Uterus (tissue), 3 donors: ENCODE measurements at regions not wholly inside any gene's neighbourhood (a gene's known extent, or its start where the extent isn't known, plus 50 kb on each side); places are given as distances from the start of the nearest gene placed in this dataset.

Experiments
- DNase-seq, 2 donors: peaks; one replicate each; pipeline ENCODE4 v3.0.0-alpha.2; 2019 to 2020
- H3K27ac ChIP-seq, 2 donors: fragments of 200-600 bp; sonication (generic); 1 replicate in 1 of 2; 2 replicates in 1 of 2; pipeline ENCODE4 v1.5.1; 2016 to 2018
- H3K27me3 ChIP-seq, 2 donors: fragments of 200-600 bp; sonication (generic); one replicate each; pipeline ENCODE4 v1.5.1; 2018 to 2019; ENCODE audit warnings: control low read depth in 1 of 2
- H3K36me3 ChIP-seq, 2 donors: fragments of 200-600 bp; sonication (generic); one replicate each; pipeline ENCODE4 v1.5.1; 2019; ENCODE audit warnings: control low read depth in 1 of 2
- H3K4me1 ChIP-seq, 2 donors: fragments of 200-600 bp; sonication (generic); one replicate each; pipeline ENCODE4 v1.5.1; 2018 to 2019; ENCODE audit warnings: control low read depth in 1 of 2
- H3K4me3 ChIP-seq, 2 donors: fragments of 200-600 bp; sonication (generic); 1 replicate in 1 of 2; 2 replicates in 1 of 2; pipeline ENCODE4 v1.5.1; 2018 to 2019; ENCODE audit warnings: mild to moderate bottlenecking in 1 of 2
- H3K9me3 ChIP-seq, 2 donors: fragments of 200-600 bp; sonication (generic); one replicate each; pipeline ENCODE4 v1.5.1; 2019; ENCODE audit warnings: control low read depth in 1 of 2
- CTCF ChIP-seq, 4 experiments: fragments of 200-600 bp in 2 of 4; fragments of 450-650 bp in 2 of 4; sonication (generic) in 2 of 4; IDR thresholded peaks; one replicate each; pipeline ENCODE4 v1.5.1; 2016 to 2019; ENCODE audit warnings: antibody characterized with exemption in 4 of 4, mild to moderate bottlenecking in 2 of 4, moderate library complexity in 1 of 4
- POLR2A ChIP-seq, 2 donors: fragments of 450-650 bp; IDR thresholded peaks; one replicate each; pipeline ENCODE4 v1.6.1; 2016; ENCODE audit warnings: antibody characterized with exemption in 2 of 2, mild to moderate bottlenecking in 1 of 2, moderate library complexity in 1 of 2
- intact Hi-C: fragments of 100-400 bp; cut with DNase I; formaldehyde crosslinking; loops from one replicate; pipeline ENCODE4 v1.15.1; 2023; ENCODE audit warnings: low total_unique reads
- donor health status: DM: yes; HTN: yes; CAD: no.

- H3K27me3 ChIP-seq, result no peaks in the 10 kb centered on the region
- no peak for DNase-seq
- no peaks in the 10 kb centered on the region for H3K9me3 ChIP-seq
- intact Hi-C loops, result no loop called here
- no peak overlapping the region for H3K27ac ChIP-seq
- no peaks in the 10 kb centered on the region for H3K4me1 ChIP-seq
- no peak overlapping the region for H3K4me3 ChIP-seq
- TF ChIP-seq POLR2A (IDR thresholded peaks at IDR 0.05), result no peak
- TF ChIP-seq CTCF (IDR thresholded peaks at IDR 0.05), result no peak
- no peaks in the 10 kb centered on the region for H3K36me3 ChIP-seq
These were observed 128.4 kb downstream of the FAM76B start for GRCh38 chr11:95661162-95661561.

GRCh38 chr11:95660038-95660437, 129.5 kb downstream of the FAM76B start:
- H3K4me3 ChIP-seq, result no peak overlapping the region
- no peaks in the 10 kb centered on the region for H3K9me3 ChIP-seq
- no peaks in the 10 kb centered on the region for H3K27me3 ChIP-seq
- H3K36me3 ChIP-seq, result no peaks in the 10 kb centered on the region
- H3K4me1 ChIP-seq, result no peaks in the 10 kb centered on the region
- DNase-seq, result no peak
- intact Hi-C loops, result no loop called here
- no peak overlapping the region for H3K27ac ChIP-seq
- TF ChIP-seq CTCF (IDR thresholded peaks at IDR 0.05) (no peak), POLR2A (IDR thresholded peaks at IDR 0.05) (no peak)

GRCh38 chr11:95659088-95659487, 130.5 kb downstream of the FAM76B start:
- H3K27ac ChIP-seq, result no peak overlapping the region
- H3K27me3 ChIP-seq, result no peaks in the 10 kb centered on the region
- DNase-seq, result no peak
- no peaks in the 10 kb centered on the region for H3K4me1 ChIP-seq
- TF ChIP-seq CTCF (IDR thresholded peaks at IDR 0.05) (no peak), POLR2A (IDR thresholded peaks at IDR 0.05) (no peak)
- intact Hi-C loops, result no loop called here
- H3K9me3 ChIP-seq, result no peaks in the 10 kb centered on the region
- H3K4me3 ChIP-seq, result no peak overlapping the region
- H3K36me3 ChIP-seq, result no peaks in the 10 kb centered on the region

DNA sequence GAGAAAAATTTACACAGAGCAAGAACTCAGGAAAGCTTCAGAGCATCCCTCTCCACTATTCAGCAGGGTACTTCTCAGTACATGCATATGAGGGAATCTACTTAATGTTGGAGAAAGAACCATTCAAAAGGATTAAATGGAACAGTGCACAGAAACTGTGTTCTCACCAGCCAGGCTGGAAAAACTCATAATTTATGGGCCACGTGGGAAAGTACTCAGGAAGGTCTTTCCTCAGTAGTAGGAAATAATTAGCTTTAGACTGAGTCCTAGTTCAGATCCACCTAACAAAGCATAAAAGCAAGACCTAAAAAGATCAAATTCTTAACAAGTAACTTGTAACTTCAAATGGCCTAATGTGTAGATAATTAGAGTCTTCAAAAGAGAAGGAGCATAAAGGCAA, 134.0 kb downstream of the FAM76B start:
- no peak for DNase-seq
- no peaks in the 10 kb centered on the region for H3K36me3 ChIP-seq
- no peak for TF ChIP-seq POLR2A (IDR thresholded peaks at IDR 0.05)
- no peak for TF ChIP-seq CTCF (IDR thresholded peaks at IDR 0.05)
- H3K27me3 ChIP-seq, result no peaks in the 10 kb centered on the region
- no peaks in the 10 kb centered on the region for H3K9me3 ChIP-seq
- H3K4me1 ChIP-seq, result no peaks in the 10 kb centered on the region
- H3K27ac ChIP-seq, result no peak overlapping the region
- intact Hi-C loops, result no loop called here
- H3K4me3 ChIP-seq, result no peak overlapping the region

- Histone ChIP-seq H3K36me3 (no peaks in the 10 kb centered on the region), H3K4me1 (no peaks in the 10 kb centered on the region), H3K4me3 (no peak overlapping the region), H3K27ac (no peak overlapping the region), H3K27me3 (no peaks in the 10 kb centered on the region), H3K9me3 (no peaks in the 10 kb centered on the region)
- TF ChIP-seq CTCF (IDR thresholded peaks at IDR 0.05) (no peak), POLR2A (IDR thresholded peaks at IDR 0.05) (no peak)
- intact Hi-C loops, result no loop called here
- DNase-seq, result no peak
These were observed 135.9 kb downstream of the FAM76B start for GRCh38 chr11:95653680-95654079.
